GM12865 (cell line): ENCODE measurements at regions not wholly inside any gene's neighbourhood (a gene's known extent, or its start where the extent isn't known, plus 50 kb on each side); places are given as distances from the start of the nearest gene placed in this dataset.

Experiments used
- DNase-seq: peaks from one replicate; pipeline ENCODE4 v3.0.0; 2010; ENCODE audit warnings: low read depth
- H3K4me3 ChIP-seq: 2 replicates; pipeline ENCODE4 v1.5.1; 2011; ENCODE audit warnings: mild to moderate bottlenecking, low read depth, low read length, control low read depth
- TF ChIP-seq, protein P1 (sequence below): IDR thresholded peaks from 2 replicates; pipeline ENCODE4 v1.5.1; 2011; ENCODE audit warnings: low read length, control low read depth, low read depth, inconsistent platforms; ENCODE audit not compliant: insufficient read depth; ENCODE audit errors: missing control alignments

DNA sequence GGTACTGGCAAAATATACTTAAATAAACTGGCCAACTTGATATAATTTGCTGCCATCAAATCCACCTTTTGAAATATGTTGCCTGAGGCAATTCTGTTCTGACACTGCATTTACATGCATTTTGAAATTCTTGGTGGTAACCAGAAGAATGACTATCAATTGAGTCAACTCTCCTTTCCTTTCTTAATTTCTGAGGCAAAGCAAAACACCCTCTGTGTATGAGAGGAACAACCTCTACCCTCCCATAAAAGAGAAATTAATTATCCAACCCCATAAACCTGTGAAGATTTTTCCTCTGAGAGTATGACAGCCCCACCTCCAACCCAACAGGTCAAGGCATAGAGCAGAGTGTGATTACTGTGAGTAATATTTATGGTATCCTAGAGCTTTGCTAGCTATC is 286.8 kb downstream of the NR2F1-AS1 start:
- H3K4me3 ChIP-seq, result no peak overlapping the region
- DNase-seq, result no peak
- TF ChIP-seq, protein P1, sequence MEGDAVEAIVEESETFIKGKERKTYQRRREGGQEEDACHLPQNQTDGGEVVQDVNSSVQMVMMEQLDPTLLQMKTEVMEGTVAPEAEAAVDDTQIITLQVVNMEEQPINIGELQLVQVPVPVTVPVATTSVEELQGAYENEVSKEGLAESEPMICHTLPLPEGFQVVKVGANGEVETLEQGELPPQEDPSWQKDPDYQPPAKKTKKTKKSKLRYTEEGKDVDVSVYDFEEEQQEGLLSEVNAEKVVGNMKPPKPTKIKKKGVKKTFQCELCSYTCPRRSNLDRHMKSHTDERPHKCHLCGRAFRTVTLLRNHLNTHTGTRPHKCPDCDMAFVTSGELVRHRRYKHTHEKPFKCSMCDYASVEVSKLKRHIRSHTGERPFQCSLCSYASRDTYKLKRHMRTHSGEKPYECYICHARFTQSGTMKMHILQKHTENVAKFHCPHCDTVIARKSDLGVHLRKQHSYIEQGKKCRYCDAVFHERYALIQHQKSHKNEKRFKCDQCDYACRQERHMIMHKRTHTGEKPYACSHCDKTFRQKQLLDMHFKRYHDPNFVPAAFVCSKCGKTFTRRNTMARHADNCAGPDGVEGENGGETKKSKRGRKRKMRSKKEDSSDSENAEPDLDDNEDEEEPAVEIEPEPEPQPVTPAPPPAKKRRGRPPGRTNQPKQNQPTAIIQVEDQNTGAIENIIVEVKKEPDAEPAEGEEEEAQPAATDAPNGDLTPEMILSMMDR, result no peak

DNA sequence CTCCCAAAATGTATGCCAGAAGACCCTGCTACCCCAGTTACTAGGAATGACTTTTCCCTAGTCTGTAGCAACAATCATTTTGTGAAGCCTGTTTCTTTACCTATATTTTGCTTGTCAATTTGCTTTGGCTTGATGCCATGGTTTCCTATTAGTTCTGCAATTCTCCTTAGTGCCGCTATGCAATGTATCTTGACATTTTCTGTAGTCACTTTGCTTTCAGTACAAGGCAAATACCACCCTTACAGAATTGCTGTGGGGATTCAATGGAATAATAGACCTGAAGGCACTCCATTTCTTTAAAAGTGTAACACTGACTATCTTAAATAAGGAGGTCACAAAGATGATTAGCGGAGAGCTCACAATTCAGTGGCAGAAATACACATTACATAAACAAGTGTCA is 291.1 kb downstream of the NR2F1-AS1 start:
- no peak overlapping the region for H3K4me3 ChIP-seq
- no peak for DNase-seq
- TF ChIP-seq, protein P1, result no peak

DNA sequence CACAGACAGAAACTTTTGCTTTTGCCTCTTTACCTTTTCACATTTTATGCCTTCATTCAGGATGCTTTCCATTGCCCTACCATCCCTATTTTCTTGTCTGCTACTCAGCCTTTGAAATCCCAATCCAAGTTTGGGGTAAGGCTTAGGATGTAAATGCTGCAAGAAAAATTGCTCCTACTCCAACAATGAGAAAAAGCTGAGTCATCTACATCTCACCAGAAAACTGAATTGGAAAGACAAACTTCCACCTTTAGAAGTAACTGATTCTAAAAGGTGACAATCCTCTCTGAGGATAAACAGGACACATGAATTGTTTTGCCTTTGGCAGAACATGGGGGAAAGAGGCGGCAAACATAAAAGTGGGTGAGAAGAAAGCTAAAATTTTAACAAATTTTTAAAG is 295.6 kb downstream of the NR2F1-AS1 start:
- TF ChIP-seq, protein P1, result no peak
- no peak for DNase-seq

DNA sequence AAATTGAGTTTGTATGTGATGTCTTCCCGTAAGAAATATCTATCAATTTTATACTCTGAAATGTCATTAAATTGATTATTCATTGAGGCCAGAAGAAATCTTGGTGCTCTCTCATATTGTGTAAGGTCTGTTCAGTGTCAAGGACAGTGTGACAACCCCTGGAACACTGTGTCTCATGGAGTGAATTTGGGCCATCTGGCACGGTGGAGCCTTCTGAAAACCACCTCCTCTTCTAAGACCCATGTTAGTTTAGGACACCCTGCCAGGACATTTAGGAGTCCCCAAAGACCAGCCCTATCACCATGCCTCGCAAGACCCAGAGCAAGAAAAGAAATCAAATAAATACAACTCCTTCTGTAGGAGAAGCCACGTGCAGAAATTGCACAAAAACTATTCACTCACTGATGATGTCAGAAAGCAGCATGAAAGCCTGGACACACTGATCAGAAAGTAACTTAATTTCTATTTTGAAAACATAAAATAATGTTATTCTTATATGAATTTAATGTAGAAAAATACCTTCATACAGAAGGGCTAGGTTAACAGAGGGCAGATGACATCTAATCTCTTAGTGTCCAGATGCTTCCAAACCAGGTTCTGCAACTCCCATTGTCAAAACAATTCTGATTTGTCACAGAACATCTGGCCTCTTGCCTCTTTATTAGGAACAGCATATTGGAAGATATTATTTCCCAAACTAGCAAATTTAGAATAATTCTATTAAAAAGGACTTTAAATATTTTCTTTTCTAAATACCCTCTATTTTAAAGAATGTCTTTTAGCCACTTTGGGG is 298.8 kb downstream of the NR2F1-AS1 start:
- H3K4me3 ChIP-seq, result no peak overlapping the region
- TF ChIP-seq, protein P1, result no peak
- no peak for DNase-seq

More for the DNA sequence above, 295.6 kb downstream of the NR2F1-AS1 start:
- no peak overlapping the region for H3K4me3 ChIP-seq

DNA sequence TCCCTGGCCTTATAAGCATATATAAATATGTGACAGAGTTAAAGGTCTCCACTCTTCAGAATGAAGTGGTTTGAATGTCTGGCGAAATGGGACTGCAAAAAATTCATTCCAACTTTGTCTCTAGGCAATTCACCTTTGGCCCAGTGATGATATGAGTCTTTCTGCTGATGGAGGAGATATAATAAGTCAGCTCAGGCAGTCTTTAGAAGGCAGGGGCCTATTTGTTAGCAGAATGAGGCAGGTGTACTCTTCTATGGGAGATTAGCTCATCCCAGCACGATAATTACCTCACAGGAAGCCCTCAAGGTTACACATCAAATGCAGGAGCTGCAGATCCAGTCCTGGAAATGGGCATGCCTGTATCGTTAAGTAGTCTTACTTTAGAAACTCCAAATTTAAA is 300.5 kb downstream of the NR2F1-AS1 start:
- no peak overlapping the region for H3K4me3 ChIP-seq
- no peak for DNase-seq
- TF ChIP-seq, protein P1, result no peak

DNA sequence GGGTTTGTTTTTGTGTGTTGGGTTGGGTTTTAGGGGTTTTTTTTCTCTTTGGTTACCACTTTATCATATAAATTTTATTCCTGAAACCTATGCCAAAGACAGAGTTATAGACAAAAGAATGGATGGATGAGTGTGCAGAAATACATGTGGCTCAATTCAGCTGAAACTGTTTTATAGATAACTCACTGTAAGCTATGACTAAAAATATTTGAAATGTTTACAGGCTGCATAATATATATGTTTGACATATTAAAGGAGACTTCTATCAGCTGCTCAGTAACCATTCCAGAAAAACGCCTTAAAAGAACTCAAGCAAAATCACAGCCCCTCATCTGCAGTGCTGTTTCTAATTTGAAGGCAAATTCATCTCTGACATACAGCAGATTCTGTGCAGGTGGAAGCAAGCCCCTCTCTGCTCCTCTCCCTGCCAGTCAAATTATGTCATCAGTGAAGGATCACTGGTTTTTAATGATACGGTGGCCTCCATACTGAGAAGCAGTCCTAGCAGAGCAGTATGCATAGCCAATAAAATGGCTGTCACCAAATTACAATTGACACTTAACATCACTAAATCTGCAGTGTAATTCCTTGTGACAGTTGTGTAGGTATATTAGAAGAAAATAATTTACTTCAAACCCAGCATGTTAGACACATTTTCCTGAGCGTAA is 301.6 kb downstream of the NR2F1-AS1 start:
- no peak overlapping the region for H3K4me3 ChIP-seq
- TF ChIP-seq, protein P1, result no peak
- no peak for DNase-seq
